GM18867 (cell line): ENCODE measurements at regions not wholly inside any gene's neighbourhood (a gene's known extent, or its start where the extent isn't known, plus 50 kb on each side); places are given as distances from the start of the nearest gene placed in this dataset.
A peak's percentile ranks its signal among the peaks of the same experiment; 100 is the strongest.
"Not testable (repeated sequence)": the region's sequence is repeated elsewhere in the genome, so short reads cannot be mapped to it uniquely, and the experiment has no call there.

Experiments used
- ATAC-seq: cut with Tn5 transposase; IDR thresholded peaks from one replicate; pipeline ENCODE4 v1.9.1; 2021; ENCODE audit warnings: mild to moderate bottlenecking, moderate library complexity; ENCODE audit not compliant: unreplicated experiment

- no peak for ATAC-seq
Observed at GRCh38 chr5:155594270-155594669, 580.7 kb downstream of the KIF4B start.

GRCh38 chr5:155595791-155596190, 582.2 kb downstream of the KIF4B start:
- no peak for ATAC-seq

- no peak for ATAC-seq
Observed at GRCh38 chr5:155598552-155598951, 585.0 kb downstream of the KIF4B start.

GRCh38 chr5:155605920-155606319, 592.4 kb downstream of the KIF4B start:
- ATAC-seq, result no peak

- ATAC-seq, result peak; percentile 80
Observed at GRCh38 chr5:155616779-155617392, 603.3 kb downstream of the KIF4B start.

- ATAC-seq, result no peak
Observed at GRCh38 chr5:155619688-155620087, 606.1 kb downstream of the KIF4B start.

- ATAC-seq, result no peak
Observed at GRCh38 chr5:155620821-155621410, 607.4 kb downstream of the KIF4B start.

GRCh38 chr5:155624597-155625241, 611.2 kb downstream of the KIF4B start:
- ATAC-seq, result no peak

GRCh38 chr5:155625315-155625714, 611.8 kb downstream of the KIF4B start:
- ATAC-seq, result no peak

- no peak for ATAC-seq
Observed at GRCh38 chr5:155625897-155626543, 612.5 kb downstream of the KIF4B start.

GRCh38 chr5:155626592-155626991, 613.0 kb downstream of the KIF4B start:
- no peak for ATAC-seq

- no peak for ATAC-seq
Observed at GRCh38 chr5:155628346-155628745, 614.8 kb downstream of the KIF4B start.

- no peak for ATAC-seq
Observed at GRCh38 chr5:155629597-155629996, 616.0 kb downstream of the KIF4B start.

- no peak for ATAC-seq
Observed at GRCh38 chr5:155631116-155631515, 617.6 kb downstream of the KIF4B start.

DNA sequence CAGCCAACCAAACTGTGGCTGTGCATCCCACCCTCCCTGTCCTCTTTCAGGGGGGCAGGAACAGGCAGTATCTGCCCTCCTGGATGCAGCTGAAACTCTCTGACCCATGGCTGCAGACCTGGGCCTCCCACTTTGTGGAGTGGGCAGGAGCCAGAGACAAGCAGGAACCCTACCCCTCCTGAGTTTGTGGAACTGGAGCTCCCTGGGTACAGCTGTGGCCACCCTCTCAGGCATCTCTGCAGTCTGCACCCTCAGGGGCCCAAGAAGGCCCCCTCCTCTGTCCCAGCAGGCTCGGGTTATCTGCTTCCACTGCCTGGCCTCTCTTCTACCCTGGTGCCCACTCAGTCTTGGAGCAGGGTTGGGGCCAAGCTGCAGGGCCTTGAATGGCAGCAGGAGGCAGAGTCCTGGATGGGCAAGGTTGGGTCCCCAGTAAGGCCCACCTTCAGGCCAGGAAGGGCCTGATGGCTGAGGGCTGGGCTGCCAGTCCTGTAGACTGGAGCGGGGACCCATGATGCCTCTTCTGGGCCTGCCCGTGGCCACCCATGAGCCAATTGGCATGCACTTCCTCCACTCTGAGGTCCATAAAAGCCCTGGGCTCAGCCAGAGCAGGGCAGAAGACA, 619.9 kb downstream of the KIF4B start:
- ATAC-seq, result no peak

DNA sequence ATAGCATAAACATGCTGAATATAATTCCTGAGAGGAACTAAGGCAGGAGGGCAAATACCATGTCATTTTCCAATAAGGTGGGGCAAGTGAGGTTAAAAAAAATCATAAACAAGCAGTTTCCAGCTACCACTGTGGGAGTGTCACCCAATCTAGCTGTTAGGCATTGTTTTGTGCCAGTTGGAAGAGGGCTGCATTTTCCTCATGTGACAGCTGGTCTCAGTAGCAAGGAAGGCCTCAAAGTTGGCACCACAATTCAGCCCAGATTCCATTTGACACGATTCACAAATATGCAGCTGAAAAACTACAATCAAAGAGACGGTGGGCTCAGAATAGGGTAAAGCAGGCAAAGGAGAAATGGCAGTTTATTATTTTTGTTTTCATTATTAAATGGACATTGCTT, 636.1 kb downstream of the KIF4B start:
- no peak for ATAC-seq

GRCh38 chr5:155655569-155655968, 642.0 kb downstream of the KIF4B start:
- ATAC-seq, result no peak

DNA sequence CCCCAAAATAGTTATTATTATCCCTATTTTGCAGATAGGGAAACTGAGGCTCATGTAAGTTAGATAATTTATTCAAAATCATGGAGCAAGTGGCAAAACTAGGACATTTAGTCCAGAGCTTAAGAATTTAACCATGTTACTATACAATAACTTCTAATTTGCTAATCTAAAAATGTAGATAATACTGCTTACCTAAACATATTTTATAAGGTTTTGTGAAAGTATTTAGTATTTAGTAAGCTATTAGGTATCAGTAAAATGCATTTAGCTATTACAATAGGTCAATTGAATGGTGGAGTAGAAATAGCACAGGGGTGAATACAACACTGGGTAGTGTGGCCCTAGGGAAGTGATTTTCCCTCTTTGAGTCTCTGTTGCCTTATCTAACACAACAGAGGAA, 648.3 kb downstream of the KIF4B start:
- no peak for ATAC-seq

- no peak for ATAC-seq
Observed at GRCh38 chr5:155665361-155665760, 651.8 kb downstream of the KIF4B start.

DNA sequence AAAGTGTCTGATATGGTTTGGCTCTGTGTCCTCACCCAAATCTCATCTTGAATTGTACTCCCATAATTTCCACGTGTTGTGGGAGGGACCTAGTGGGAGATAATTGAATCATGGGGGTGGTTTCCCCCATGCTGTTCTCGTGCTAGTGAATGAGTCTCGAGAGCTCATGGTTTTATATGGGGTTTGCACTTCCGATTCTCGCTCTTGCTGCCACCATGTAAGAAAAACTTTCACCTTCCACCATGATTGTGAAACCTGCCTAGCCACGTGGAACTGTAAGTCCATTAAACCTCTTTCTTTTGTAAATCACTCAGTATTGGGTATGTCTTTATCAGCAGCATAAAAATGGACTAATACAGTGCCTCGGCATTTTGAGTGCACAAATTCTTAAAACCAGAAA, 655.0 kb upstream of the SGCD start:
- not testable (repeated sequence) for ATAC-seq

GRCh38 chr5:155676967-155677366, 650.0 kb upstream of the SGCD start:
- ATAC-seq, result no peak

GRCh38 chr5:155678371-155678770, 648.6 kb upstream of the SGCD start:
- no peak for ATAC-seq
